Endothelial cell of umbilical vein (primary cell): ENCODE measurements at regions not wholly inside any gene's neighbourhood (a gene's known extent, or its start where the extent isn't known, plus 50 kb on each side); places are given as distances from the start of the nearest gene placed in this dataset.

Experiments
- BruUV-seq: library from RNA; stranded (reverse); fragments of 400-500 nt; replicated peaks from 2 replicates; lab custom pipeline; 2021; lab: Mats Ljungman, UMichigan
- CTCF ChIA-PET: fragments of 300-600, 350-600 bp; sonication (Branson Sonifier 250); formaldehyde crosslinking; loops from one replicate; lab custom pipeline; 2021; ENCODE audit warnings: antibody characterized with exemption, inconsistent platforms; lab: Charles Lee
- POLR2A ChIA-PET: fragments of 300-600, 350-600 bp; sonication (Branson Sonifier 250); formaldehyde crosslinking; loops from one replicate; lab custom pipeline; 2021; ENCODE audit warnings: antibody characterized with exemption, inconsistent platforms; lab: Charles Lee
- DNase-seq: peaks from one replicate; pipeline ENCODE4 v3.0.0-alpha.2; 2011; ENCODE audit warnings: low read depth, low spot score
- FAIRE-seq: peaks from 2 replicates; lab custom pipeline; 2011; peaks lifted over from hg19 to GRCh38; lab: Jason Lieb, UNC
- H2AFZ ChIP-seq: 2 replicates; pipeline ENCODE4 v1.6.0; 2012; ENCODE audit warnings: low read depth, low read length, control low read depth, inconsistent platforms
- H3K27ac ChIP-seq: 2 replicates; pipeline ENCODE4 v1.5.1; 2011; ENCODE audit warnings: low read depth, mild to moderate bottlenecking, control low read depth, low read length, moderate library complexity; ENCODE audit not compliant: insufficient read depth
- H3K27me3 ChIP-seq, 2 experiments: 2 replicates each; pipeline versions ENCODE4 v1.6.0 to v1.6.1; 2011; ENCODE audit warnings: low read length in 2 of 2, mixed read lengths in 1 of 2; ENCODE audit not compliant: control insufficient read depth in 2 of 2, insufficient read depth in 2 of 2
- H3K36me3 ChIP-seq, 2 experiments: 2 replicates in 1 of 2; 3 replicates in 1 of 2; pipeline ENCODE4 v1.5.1; 2011; ENCODE audit warnings: low read length in 2 of 2, mild to moderate bottlenecking in 1 of 2, moderate library complexity in 1 of 2; ENCODE audit not compliant: control insufficient read depth in 2 of 2, insufficient read depth in 2 of 2; ENCODE audit errors: extremely low read depth in 1 of 2
- H3K4me1 ChIP-seq: 3 replicates; pipeline ENCODE4 v1.5.1; 2011; ENCODE audit warnings: mild to moderate bottlenecking, low read length; ENCODE audit not compliant: control insufficient read depth, insufficient read depth; ENCODE audit errors: extremely low read depth
- H3K4me2 ChIP-seq: 2 replicates; pipeline ENCODE4 v1.6.1; 2011; ENCODE audit warnings: low read length, control low read depth, mixed read lengths; ENCODE audit not compliant: insufficient read depth
- H3K4me3 ChIP-seq, 3 experiments: fragments of 200-600 bp in 1 of 3; sonication (generic), shearing (Covaris generic) in 1 of 3; replicated peaks in 1 of 3; 2 replicates each; pipeline ENCODE4 v1.5.1; 2011 to 2016; ENCODE audit warnings: control low read depth in 3 of 3, low read length in 3 of 3, mild to moderate bottlenecking in 2 of 3, inconsistent platforms in 1 of 3, low read depth in 1 of 3, moderate library complexity in 1 of 3; ENCODE audit not compliant: insufficient read depth in 1 of 3
- H3K79me2 ChIP-seq: 2 replicates; pipeline ENCODE4 v1.6.0; 2012; ENCODE audit warnings: low read length, inconsistent platforms; ENCODE audit not compliant: control insufficient read depth, insufficient read depth
- H3K9ac ChIP-seq: replicated peaks from 2 replicates; pipeline ENCODE3; 2011; ENCODE audit warnings: low read length, control low read depth; ENCODE audit not compliant: insufficient read depth; ENCODE audit errors: extremely low read depth
- H3K9me1 ChIP-seq: replicated peaks from 3 replicates; pipeline ENCODE4 v1.6.0; 2011; ENCODE audit warnings: mild to moderate bottlenecking, low read length; ENCODE audit not compliant: control insufficient read depth, insufficient read depth; ENCODE audit errors: extremely low read depth
- H3K9me3 ChIP-seq: replicated peaks from 2 replicates; pipeline ENCODE4 v1.5.1; 2012; ENCODE audit warnings: low read length, inconsistent platforms; ENCODE audit not compliant: control insufficient read depth, insufficient read depth
- H4K20me1 ChIP-seq: replicated peaks from 2 replicates; pipeline ENCODE3; 2011; ENCODE audit warnings: mild to moderate bottlenecking, low read length; ENCODE audit not compliant: control insufficient read depth, insufficient read depth; ENCODE audit errors: extremely low read depth
- EZH2 ChIP-seq: IDR thresholded peaks from 2 replicates; pipeline ENCODE4 v1.6.1; 2012; ENCODE audit warnings: borderline replicate concordance, low read depth, mild to moderate bottlenecking, moderate library complexity, low read length, inconsistent platforms; ENCODE audit not compliant: severe bottlenecking
- FOS ChIP-seq: IDR thresholded peaks from 2 replicates; pipeline ENCODE4 v1.6.1; 2011; ENCODE audit warnings: mild to moderate bottlenecking, low read length, moderate library complexity, borderline replicate concordance; ENCODE audit not compliant: insufficient read depth
- GATA2 ChIP-seq: IDR thresholded peaks from 2 replicates; pipeline ENCODE4 v1.7.0; 2011; ENCODE audit warnings: low read depth, mild to moderate bottlenecking, moderate library complexity, mixed read lengths, low read length; ENCODE audit not compliant: insufficient read length, insufficient read depth
- JUN ChIP-seq: IDR thresholded peaks from 2 replicates; pipeline ENCODE4 v1.6.1; 2011; ENCODE audit warnings: borderline replicate concordance, low read depth; ENCODE audit not compliant: insufficient read length, insufficient read depth
- MYC ChIP-seq: IDR thresholded peaks from one replicate; pipeline ENCODE4 v1.6.1; 2011; ENCODE audit warnings: mild to moderate bottlenecking, low read depth, low read length
- POLR2A ChIP-seq: IDR thresholded peaks from 2 replicates; pipeline ENCODE4 v1.6.1; 2012; ENCODE audit warnings: low read depth, mild to moderate bottlenecking, control low read depth, low read length
- POLR2AphosphoS5 ChIP-seq: IDR thresholded peaks from 2 replicates; pipeline ENCODE4 v1.6.1; 2012; ENCODE audit warnings: low read depth, mild to moderate bottlenecking, control low read depth, low read length, moderate library complexity; ENCODE audit not compliant: insufficient read depth
- dilution Hi-C: fragments of 300-500 bp; cut with MboI; formaldehyde crosslinking; loops from one replicate; pipeline ENCODE4 v1.15.0; 2019; ENCODE audit warnings: low sequenced_read_pairs; ENCODE audit not compliant: extremely low pct_ligation_motif_present
- intact Hi-C: fragments of 100-400 bp; cut with micrococcal nuclease; formaldehyde crosslinking; loops from one replicate; pipeline ENCODE4 v1.10.0; 2022
- TF ChIP-seq, protein P1 (sequence below), 2 donors: IDR thresholded peaks; 1 replicate in 1 of 2; 2 replicates in 1 of 2; pipeline ENCODE4 v1.5.1; 2011; ENCODE audit warnings: low read length in 2 of 2, mild to moderate bottlenecking in 2 of 2, moderate library complexity in 2 of 2, control low read depth in 1 of 2, inconsistent platforms in 1 of 2, low read depth in 1 of 2; ENCODE audit not compliant: insufficient read depth in 1 of 2; ENCODE audit errors: extremely low read depth in 1 of 2
- TF ChIP-seq, protein P2 (sequence below): IDR thresholded peaks from 2 replicates; pipeline ENCODE4 v1.6.1; 2011; ENCODE audit not compliant: insufficient read depth, insufficient read length

DNA sequence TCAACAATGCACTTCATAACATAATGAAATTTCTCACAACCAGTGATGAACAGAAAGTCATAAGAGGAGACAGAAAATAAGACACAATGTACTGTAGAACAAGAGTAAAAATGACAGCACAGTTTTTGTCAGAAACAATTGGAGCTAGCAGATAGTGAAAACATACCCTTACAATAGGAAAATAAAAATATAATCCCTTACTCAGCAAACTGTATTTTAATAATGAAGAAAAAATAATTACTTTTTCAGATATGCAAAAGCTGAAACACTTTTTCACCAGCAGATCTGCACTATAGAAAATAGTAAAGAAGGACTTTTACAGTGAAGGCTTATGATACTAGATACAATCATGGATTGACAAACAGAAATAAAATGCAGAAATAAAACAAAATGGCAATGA lies 126.3 kb downstream of the TRAM1L1 start:
- H3K27me3 ChIP-seq, result no peaks in the 10 kb centered on the region
- no peak for FAIRE-seq
- DNase-seq, result no peak
- BruUV-seq, result no TSS peak
- TF ChIP-seq POLR2A, result no peak
- no peak for TF ChIP-seq POLR2AphosphoS5
- no peak for TF ChIP-seq GATA2
- TF ChIP-seq, protein P1, sequence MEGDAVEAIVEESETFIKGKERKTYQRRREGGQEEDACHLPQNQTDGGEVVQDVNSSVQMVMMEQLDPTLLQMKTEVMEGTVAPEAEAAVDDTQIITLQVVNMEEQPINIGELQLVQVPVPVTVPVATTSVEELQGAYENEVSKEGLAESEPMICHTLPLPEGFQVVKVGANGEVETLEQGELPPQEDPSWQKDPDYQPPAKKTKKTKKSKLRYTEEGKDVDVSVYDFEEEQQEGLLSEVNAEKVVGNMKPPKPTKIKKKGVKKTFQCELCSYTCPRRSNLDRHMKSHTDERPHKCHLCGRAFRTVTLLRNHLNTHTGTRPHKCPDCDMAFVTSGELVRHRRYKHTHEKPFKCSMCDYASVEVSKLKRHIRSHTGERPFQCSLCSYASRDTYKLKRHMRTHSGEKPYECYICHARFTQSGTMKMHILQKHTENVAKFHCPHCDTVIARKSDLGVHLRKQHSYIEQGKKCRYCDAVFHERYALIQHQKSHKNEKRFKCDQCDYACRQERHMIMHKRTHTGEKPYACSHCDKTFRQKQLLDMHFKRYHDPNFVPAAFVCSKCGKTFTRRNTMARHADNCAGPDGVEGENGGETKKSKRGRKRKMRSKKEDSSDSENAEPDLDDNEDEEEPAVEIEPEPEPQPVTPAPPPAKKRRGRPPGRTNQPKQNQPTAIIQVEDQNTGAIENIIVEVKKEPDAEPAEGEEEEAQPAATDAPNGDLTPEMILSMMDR (IDR thresholded peaks at IDR 0.05; ENCODE audit: extremely low read depth in 1 of 2, insufficient read depth in 1 of 2, low read depth in 1 of 2, low read length in 2 of 2), result no peak
- no peak for TF ChIP-seq JUN
- no peak for TF ChIP-seq FOS
- no peak for TF ChIP-seq MYC
- TF ChIP-seq, protein P2, sequence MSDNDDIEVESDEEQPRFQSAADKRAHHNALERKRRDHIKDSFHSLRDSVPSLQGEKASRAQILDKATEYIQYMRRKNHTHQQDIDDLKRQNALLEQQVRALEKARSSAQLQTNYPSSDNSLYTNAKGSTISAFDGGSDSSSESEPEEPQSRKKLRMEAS, result no peak
- TF ChIP-seq EZH2, result no peak
- no peaks in the 10 kb centered on the region for H3K9me1 ChIP-seq
- no peak overlapping the region for H2AFZ ChIP-seq
- no peaks in the 10 kb centered on the region for H3K4me1 ChIP-seq
- no peaks in the 10 kb centered on the region for H3K79me2 ChIP-seq
- no peak overlapping the region for H3K4me3 ChIP-seq
- no peaks in the 10 kb centered on the region for H4K20me1 ChIP-seq
- H3K27ac ChIP-seq, result no peak overlapping the region
- POLR2A ChIA-PET, result no interaction called here
- dilution Hi-C loops, result no loop called here
- CTCF ChIA-PET, result no interaction called here
- H3K9ac ChIP-seq, result no peak overlapping the region
- H3K36me3 ChIP-seq, result no peaks in the 10 kb centered on the region
- no peak overlapping the region for H3K4me2 ChIP-seq
- no peaks in the 10 kb centered on the region for H3K9me3 ChIP-seq
- intact Hi-C loops, result no loop called here
